ENCODE measurements at regions not wholly inside any gene's neighbourhood (a gene's known extent, or its start where the extent isn't known, plus 50 kb on each side); places are given as distances from the start of the nearest gene placed in this dataset.
A peak's percentile ranks its signal among the peaks of the same experiment; 100 is the strongest.

DNA sequence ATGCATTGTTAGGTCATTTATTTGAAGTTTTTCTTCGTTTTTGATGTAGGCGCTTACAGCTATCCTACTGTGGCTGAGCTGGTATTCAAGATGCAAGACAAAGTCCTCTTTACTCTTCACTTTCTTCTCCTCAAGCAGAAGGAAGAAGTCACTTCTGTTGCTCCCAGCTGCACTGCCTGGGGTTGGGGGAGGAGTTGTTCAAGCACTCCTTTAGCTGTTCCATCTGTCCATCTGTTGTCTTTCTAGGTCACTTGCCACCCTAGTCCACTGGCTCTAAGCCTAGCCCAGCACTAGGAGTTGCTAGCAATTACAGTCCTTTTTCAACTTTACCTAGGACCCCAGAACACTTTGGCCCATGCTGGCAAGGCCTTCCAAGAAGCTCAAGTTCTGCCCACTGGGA is 200.6 kb upstream of the RBMS1 start:
- no peak overlapping the region for H3K27ac Mint-ChIP-seq
- no peaks in the 10 kb centered on the region for H3K4me1 Mint-ChIP-seq (ENCODE audit: low read depth)
- no peak overlapping the region for H3K4me3 Mint-ChIP-seq
- no peak for DNase-seq (ENCODE audit: low spot score)
- no peaks in the 10 kb centered on the region for H3K9me3 Mint-ChIP-seq
- no peaks in the 10 kb centered on the region for H3K36me3 Mint-ChIP-seq (ENCODE audit: low read depth)
- peaks cover 2% of the 10 kb centered on the region for H3K27me3 Mint-ChIP-seq (ENCODE audit: low read depth)

DNA sequence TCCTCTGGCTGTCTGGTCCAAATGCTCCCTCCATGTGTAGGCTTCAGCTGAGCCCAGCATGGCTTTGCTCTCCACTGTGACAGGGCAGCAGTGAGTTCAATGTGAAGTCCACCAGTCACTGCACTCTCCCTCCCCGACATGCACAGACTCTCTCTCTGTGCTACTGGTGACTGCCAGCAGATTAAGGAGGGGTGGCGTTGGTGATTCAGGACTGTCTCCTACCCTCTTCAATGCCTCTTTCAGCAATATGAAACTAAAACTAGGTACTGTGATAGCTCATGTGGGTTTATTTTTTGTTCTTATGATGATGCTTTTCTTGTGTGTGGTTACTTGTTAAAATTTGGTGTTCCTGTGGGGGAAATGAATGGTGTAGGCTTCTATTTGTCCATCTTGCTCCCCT is 201.0 kb upstream of the RBMS1 start:
- Mint-ChIP-seq H3K27ac (no peak overlapping the region), H3K4me1 (ENCODE audit: low read depth) (no peaks in the 10 kb centered on the region), H3K9me3 (no peaks in the 10 kb centered on the region), H3K4me3 (no peak overlapping the region), H3K27me3 (ENCODE audit: low read depth) (peaks cover 2% of the 10 kb centered on the region), H3K36me3 (ENCODE audit: low read depth) (no peaks in the 10 kb centered on the region)
- DNase-seq (ENCODE audit: low spot score): peak; percentile 30

DNA sequence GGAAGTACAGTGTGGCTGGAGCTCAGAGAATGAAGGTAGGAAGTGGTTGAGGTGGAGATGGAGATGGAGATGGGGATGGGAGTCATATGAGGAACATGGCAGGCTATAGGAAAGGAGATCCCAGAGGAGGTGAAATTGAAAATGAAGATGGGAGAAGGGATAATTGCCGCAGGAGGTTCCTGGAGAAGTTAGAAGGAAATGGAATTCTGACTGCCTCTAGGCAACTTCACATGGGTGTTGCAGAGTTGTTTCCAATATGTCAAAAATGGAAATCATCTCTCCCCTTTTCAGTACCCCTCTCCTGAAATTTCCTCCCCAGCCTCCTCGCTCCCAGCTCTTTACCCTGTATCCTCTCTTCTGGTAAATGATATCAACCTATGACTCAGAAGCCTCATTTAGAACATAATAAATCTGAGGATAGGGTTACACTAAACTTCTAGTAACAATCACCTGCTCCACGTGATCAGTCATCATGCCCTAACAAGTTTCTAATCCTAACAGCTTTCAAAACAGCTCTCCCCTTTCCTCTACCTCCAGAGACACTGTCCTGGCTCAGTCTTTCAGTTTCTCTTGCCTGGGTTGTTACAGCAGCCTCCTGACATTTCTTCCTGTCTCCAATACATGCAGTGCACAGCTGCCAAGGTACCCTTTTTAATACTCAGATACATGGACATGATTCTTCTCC is 201.9 kb upstream of the RBMS1 start:
- H3K36me3 Mint-ChIP-seq (ENCODE audit: low read depth): no peaks in the 10 kb centered on the region
- H3K27ac Mint-ChIP-seq: no peak overlapping the region
- no peak for DNase-seq (ENCODE audit: low spot score)
- H3K4me3 Mint-ChIP-seq: no peak overlapping the region
- H3K27me3 Mint-ChIP-seq (ENCODE audit: low read depth): peaks cover 2% of the 10 kb centered on the region
- H3K9me3 Mint-ChIP-seq: no peaks in the 10 kb centered on the region
- H3K4me1 Mint-ChIP-seq (ENCODE audit: low read depth): no peaks in the 10 kb centered on the region

DNA sequence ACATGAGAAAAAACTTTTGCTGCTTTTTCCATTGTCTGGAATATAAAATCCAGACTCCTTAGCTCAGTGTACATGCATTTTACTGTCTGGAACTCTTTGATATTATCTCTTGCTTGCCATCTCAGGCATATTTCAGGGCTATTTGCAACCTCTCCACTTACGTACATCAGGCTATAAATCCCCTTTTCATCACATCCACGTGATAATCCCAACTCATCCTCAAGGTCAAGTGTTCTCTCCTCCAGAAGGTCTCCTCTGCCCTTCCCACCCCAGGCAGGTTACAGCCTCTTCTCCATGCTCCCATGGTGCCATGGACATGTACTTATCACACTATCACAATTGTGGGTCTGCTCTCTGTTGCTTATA is 202.5 kb upstream of the RBMS1 start:
- H3K36me3 Mint-ChIP-seq (ENCODE audit: low read depth): no peaks in the 10 kb centered on the region
- no peak for DNase-seq (ENCODE audit: low spot score)
- H3K27ac Mint-ChIP-seq: no peak overlapping the region
- no peaks in the 10 kb centered on the region for H3K9me3 Mint-ChIP-seq
- H3K4me3 Mint-ChIP-seq: no peak overlapping the region
- peaks cover 2% of the 10 kb centered on the region for H3K27me3 Mint-ChIP-seq (ENCODE audit: low read depth)
- no peaks in the 10 kb centered on the region for H3K4me1 Mint-ChIP-seq (ENCODE audit: low read depth)

DNA sequence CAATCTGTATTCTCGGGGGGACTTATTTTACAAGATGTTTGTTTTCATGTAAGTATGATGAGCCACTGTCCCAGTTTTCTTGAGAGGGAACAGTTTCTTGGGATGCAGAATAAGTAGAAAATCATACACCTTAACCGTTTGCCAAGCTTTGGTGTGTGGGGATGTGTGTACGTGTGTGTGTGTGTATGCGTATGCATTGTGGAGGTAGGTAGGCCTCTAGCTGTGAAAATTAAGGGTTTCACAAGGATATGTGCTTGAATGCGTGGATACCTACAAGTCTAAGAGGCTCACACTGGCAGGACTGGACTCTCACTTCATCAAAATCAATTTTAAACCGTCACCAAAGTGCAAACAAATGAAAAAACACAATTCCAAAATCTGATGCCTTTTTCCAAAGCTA is 204.2 kb upstream of the RBMS1 start:
- no peaks in the 10 kb centered on the region for H3K36me3 Mint-ChIP-seq (ENCODE audit: low read depth)
- no peak overlapping the region for H3K4me3 Mint-ChIP-seq
- H3K27me3 Mint-ChIP-seq (ENCODE audit: low read depth): peaks cover 2% of the 10 kb centered on the region
- H3K27ac Mint-ChIP-seq: no peak overlapping the region
- H3K4me1 Mint-ChIP-seq (ENCODE audit: low read depth): no peaks in the 10 kb centered on the region
- DNase-seq (ENCODE audit: low spot score): no peak
- no peaks in the 10 kb centered on the region for H3K9me3 Mint-ChIP-seq

DNA sequence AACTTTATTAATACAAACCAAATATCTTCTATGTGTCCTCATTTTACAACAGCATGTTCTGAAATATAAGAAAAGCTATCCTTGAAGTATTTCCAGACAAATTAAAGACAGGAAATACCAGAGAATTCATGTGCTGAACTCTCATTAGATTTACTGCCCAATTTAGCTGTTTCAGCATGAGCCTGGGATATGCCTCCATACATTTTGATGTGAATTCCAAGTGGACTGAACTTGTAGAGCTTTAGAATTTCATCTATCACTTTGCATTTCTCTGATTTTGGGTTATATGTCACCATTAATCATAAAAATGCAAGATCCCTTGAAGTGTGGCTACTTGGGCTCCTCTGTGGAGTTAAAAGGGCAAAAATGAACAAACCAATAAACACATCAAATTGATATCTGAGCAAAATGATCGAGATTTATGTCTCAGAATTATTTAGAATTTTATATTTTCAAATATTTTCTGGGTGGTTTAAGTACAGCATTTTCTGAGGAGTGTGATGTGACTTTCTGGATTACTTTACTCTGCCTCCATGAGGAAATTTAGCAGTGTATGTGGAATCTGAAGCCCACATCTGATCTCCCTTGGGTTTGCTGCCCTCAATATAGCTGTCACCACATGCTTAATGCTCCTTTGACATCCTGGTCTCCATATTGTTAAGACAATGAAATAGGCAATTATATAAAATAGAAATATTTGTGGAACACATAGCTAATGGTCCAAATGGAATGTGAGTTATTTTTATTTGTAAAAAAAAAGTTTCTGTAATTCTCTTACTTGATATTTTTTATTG is 206.6 kb upstream of the RBMS1 start:
- Mint-ChIP-seq H3K4me1 (ENCODE audit: low read depth) (peaks cover 11% of the 10 kb centered on the region), H3K27ac (no peak overlapping the region), H3K4me3 (no peak overlapping the region), H3K36me3 (ENCODE audit: low read depth) (no peaks in the 10 kb centered on the region), H3K27me3 (ENCODE audit: low read depth) (peaks cover 2% of the 10 kb centered on the region), H3K9me3 (no peaks in the 10 kb centered on the region)
- DNase-seq (ENCODE audit: low spot score): no peak

DNA sequence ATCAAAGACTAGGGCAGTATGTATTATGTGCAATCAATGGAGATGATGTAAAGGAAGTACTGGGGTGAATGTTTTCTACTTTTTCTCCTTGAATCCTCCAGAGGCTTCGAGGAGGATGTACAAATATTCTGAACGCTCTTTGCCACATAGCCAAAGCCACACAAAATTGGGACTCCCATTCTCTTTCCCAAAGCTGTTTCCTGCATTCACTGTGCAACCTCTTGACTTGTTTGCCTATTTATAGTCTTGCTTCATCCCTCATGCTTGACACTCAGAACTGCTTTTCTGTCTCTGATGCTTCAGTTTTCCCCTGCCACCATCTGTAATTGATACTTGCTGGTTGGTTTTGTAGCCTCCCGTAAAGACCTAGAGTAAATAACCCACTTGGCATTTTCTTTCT is 208.2 kb upstream of the RBMS1 start:
- Mint-ChIP-seq H3K27ac (no peak overlapping the region), H3K9me3 (no peaks in the 10 kb centered on the region), H3K27me3 (ENCODE audit: low read depth) (peaks cover 2% of the 10 kb centered on the region), H3K4me1 (ENCODE audit: low read depth) (peaks cover 11% of the 10 kb centered on the region), H3K4me3 (no peak overlapping the region), H3K36me3 (ENCODE audit: low read depth) (no peaks in the 10 kb centered on the region)
- no peak for DNase-seq (ENCODE audit: low spot score)

DNA sequence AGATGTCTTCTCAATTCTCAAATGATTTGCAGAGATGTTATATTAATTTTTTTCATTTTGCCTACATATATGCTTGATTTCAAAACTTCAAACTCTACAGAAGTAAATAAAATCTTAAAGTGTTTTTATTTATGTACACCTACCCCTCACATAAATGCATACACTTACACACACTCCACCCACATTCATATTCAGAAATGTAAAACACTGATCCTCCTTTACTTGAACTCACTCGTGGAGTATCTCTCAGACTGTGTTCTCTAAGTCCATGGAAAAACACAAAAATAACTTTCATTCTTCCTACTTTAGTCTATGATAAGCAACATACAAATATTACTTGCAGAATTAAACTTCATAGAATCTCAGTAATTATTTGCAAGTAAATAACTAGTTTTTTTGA is 209.1 kb upstream of the RBMS1 start:
- no peaks in the 10 kb centered on the region for H3K9me3 Mint-ChIP-seq
- no peak overlapping the region for H3K27ac Mint-ChIP-seq
- H3K36me3 Mint-ChIP-seq (ENCODE audit: low read depth): no peaks in the 10 kb centered on the region
- peaks cover 2% of the 10 kb centered on the region for H3K27me3 Mint-ChIP-seq (ENCODE audit: low read depth)
- H3K4me1 Mint-ChIP-seq (ENCODE audit: low read depth): peaks cover 11% of the 10 kb centered on the region
- no peak for DNase-seq (ENCODE audit: low spot score)
- H3K4me3 Mint-ChIP-seq: no peak overlapping the region

DNA sequence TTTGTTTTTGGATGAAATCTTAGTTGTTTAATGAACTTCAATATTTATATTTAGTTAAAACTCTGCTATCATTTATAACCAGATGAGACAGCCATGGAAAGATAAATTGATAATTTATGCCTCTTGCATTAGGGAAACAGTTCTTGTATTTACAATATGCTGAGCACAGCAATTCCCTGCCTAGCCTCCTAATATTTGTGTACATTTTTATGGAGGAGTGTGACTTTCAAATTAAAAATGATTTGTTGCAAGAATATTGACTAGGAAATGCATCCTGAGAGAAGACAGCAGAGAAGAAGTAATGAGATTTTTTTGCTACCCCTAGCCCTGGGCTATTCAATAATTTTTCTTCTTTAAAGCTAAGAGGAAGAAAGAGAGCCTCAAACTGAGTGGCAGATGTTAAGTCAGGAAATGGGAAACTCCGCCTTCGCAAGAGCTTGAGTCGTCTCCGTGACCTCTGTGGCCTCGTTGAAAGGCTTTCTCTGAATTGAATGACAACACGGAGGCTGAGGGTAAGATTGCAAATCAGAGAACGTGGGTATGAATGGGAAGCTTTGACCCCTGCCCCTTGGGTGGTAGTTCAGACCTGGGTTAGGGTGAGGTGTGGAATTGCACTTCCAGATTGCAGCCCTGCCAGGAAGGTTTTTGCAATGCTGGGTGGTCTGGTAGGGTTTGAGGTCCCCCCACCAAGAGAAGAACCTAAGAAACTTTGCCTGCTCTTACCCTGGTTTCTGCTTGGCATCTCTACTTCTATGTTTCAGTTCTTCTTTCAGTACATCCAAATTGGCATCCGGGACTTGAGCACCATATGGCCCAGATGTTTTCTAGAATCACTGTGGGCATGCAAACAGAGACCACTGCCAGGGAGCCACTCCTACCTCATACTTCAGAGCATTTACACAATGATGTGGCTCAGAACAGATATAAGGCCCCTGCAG is 210.3 kb upstream of the RBMS1 start:
- peak; percentile 30 for DNase-seq (ENCODE audit: low spot score)
- H3K4me1 Mint-ChIP-seq (ENCODE audit: low read depth): peaks cover 11% of the 10 kb centered on the region
- peaks cover 2% of the 10 kb centered on the region for H3K27me3 Mint-ChIP-seq (ENCODE audit: low read depth)
- H3K4me3 Mint-ChIP-seq: no peak overlapping the region
- H3K36me3 Mint-ChIP-seq (ENCODE audit: low read depth): no peaks in the 10 kb centered on the region
- H3K27ac Mint-ChIP-seq: no peak overlapping the region
- H3K9me3 Mint-ChIP-seq: no peaks in the 10 kb centered on the region

DNA sequence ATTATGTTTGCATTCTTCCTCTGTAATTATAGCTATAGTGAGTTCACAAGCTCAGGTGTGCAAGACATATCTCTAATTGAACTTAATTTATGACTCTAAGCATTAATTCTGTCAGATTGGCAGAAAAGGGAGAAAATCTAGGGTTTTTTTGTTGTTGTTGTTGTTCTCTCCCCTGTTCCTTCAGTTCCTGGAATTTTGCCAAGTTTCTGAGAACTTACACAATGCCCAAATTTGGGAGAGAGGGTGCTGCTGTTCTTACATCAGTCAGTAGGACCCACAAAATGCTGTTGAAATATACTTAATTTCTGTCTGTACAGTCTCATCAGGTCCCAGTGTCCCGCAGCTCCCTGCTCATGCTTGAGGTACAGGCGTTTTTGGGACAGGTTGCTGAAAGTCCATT is 221.8 kb upstream of the RBMS1 start:
- Mint-ChIP-seq H3K27me3 (ENCODE audit: low read depth) (peaks cover 6% of the 10 kb centered on the region), H3K4me3 (no peak overlapping the region), H3K4me1 (ENCODE audit: low read depth) (no peaks in the 10 kb centered on the region), H3K36me3 (ENCODE audit: low read depth) (no peaks in the 10 kb centered on the region), H3K27ac (no peak overlapping the region), H3K9me3 (peaks cover 4% of the 10 kb centered on the region)
- DNase-seq (ENCODE audit: low spot score): no peak

DNA sequence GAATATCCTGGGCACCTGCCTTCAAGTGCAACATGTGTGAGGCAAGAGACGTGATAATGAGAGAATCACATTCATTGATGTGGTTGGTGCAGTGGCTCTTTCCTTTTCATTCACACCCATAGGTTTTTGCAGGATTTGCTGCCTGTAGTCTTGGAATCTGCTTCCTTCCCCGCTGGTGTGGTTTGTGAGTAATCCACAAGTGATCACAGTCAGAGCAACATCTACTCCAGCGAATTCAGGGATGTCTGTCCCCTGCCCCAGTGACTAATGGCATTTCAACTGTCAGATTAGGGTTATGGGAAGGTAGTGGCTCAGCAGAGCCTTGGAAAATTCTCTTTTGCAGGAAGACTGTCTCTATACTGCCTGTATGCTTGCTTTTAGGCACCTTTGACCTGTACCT is 225.5 kb upstream of the RBMS1 start:
- DNase-seq (ENCODE audit: low spot score): no peak
- no peaks in the 10 kb centered on the region for H3K9me3 Mint-ChIP-seq
- no peaks in the 10 kb centered on the region for H3K4me1 Mint-ChIP-seq (ENCODE audit: low read depth)

DNA sequence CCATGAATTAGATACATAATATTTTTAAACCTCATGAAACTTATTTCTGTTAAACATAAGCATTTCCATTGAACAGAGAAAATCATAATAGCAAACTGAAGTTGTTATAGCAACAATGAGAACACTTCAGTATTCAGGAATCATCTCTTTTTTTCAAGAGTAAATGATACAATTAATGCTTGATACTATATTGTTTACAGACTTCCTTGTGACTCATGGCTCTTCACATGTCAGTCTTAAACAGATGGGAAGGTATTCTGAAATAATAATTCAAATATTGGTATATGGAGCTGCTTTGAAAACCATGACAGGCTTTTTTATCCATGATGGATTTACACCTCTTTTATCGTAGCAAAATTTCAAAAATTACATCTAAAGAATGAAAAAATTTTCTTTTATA is 226.5 kb upstream of the RBMS1 start:
- H3K27ac Mint-ChIP-seq: no peak overlapping the region
- peaks cover 6% of the 10 kb centered on the region for H3K27me3 Mint-ChIP-seq (ENCODE audit: low read depth)
- H3K4me1 Mint-ChIP-seq (ENCODE audit: low read depth): no peaks in the 10 kb centered on the region
- no peak overlapping the region for H3K4me3 Mint-ChIP-seq
- no peaks in the 10 kb centered on the region for H3K36me3 Mint-ChIP-seq (ENCODE audit: low read depth)
- DNase-seq (ENCODE audit: low spot score): no peak
- H3K9me3 Mint-ChIP-seq: peaks cover 6% of the 10 kb centered on the region

More for the DNA sequence above, 225.5 kb upstream of the RBMS1 start:
- Mint-ChIP-seq H3K36me3 (ENCODE audit: low read depth) (no peaks in the 10 kb centered on the region), H3K27ac (no peak overlapping the region), H3K4me3 (no peak overlapping the region), H3K27me3 (ENCODE audit: low read depth) (peaks cover 6% of the 10 kb centered on the region)

DNA sequence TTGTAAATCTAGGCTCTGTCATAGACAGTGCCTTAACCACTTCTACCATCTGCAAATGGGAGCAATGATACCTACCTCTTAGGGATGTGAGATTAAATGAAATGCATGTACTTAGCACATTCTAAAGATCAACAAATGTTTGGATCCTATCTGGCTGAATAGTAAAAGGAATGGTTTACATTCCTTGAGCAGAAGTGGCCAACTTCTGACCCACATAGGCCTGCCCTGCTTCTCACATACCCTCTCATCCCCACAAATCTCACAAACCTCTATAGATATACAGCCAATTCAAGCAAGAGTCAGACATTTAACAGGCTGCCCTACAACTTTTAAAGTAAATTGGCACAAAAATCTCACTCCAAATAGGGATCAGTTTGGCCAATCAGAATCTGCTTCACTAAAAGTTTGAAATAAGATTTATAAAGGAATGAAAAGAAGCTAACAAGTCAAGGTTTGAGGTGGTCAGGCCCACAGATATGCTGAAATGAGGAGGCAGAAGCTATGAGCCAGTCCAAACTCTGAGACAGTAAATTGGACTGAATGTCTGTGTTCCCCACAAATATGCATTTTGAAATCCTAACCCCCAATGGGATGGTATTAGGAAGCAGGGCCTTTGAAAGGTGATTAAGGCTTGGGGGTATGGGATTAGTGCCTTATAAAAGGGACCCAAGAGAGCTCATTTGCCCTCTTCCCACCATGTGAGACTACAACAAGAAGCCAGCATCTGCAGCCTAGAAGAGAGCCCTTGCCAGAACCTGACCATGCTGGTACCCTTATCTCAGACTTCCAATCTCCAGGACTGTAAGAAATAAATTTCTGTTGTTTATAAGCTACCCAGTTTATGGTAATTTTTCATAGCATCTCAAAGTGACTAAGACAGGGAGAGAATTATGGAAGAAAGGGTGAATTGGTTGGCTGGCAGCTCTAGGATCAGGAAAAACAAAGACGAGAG is 227.8 kb upstream of the RBMS1 start:
- no peak overlapping the region for H3K4me3 Mint-ChIP-seq
- H3K36me3 Mint-ChIP-seq (ENCODE audit: low read depth): no peaks in the 10 kb centered on the region
- H3K4me1 Mint-ChIP-seq (ENCODE audit: low read depth): no peaks in the 10 kb centered on the region
- no peak for DNase-seq (ENCODE audit: low spot score)
- H3K27me3 Mint-ChIP-seq (ENCODE audit: low read depth): peaks cover 4% of the 10 kb centered on the region
- H3K27ac Mint-ChIP-seq: no peak overlapping the region
- peaks cover 6% of the 10 kb centered on the region for H3K9me3 Mint-ChIP-seq
